HepG2 (cell line): ENCODE measurements at regions not wholly inside any gene's neighbourhood (a gene's known extent, or its start where the extent isn't known, plus 50 kb on each side); places are given as distances from the start of the nearest gene placed in this dataset.

ENCODE experiments used
- ATAC-seq: fragments of 200-7000 bp; cut with Tn5 transposase; 3 replicates; pipeline ENCODE4 v1.9.1; 2020; ENCODE audit warnings: mild to moderate bottlenecking, moderate library complexity
- BruUV-seq: library from RNA; stranded (reverse); fragments of 400-500 nt; replicated peaks from 2 replicates; lab custom pipeline; 2021; lab: Mats Ljungman, UMichigan
- CTCF ChIA-PET: fragments of 300-600 bp; formaldehyde crosslinking; extraction: SDS; loops from one replicate; lab custom pipeline; 2021; ENCODE audit warnings: low total read pairs, inconsistent platforms, low intra/inter-chr PET ratio; lab: Yijun Ruan, JAX
- POLR2A ChIA-PET: fragments of 350-600 bp; sonication (Branson Sonifier 250); formaldehyde crosslinking; loops from one replicate; lab custom pipeline; 2020; ENCODE audit warnings: antibody characterized with exemption, inconsistent platforms; lab: Yijun Ruan, JAX
- DNase-seq: peaks from one replicate; pipeline ENCODE4 v3.0.0-alpha.2; 2015; ENCODE audit warnings: low spot score
- FAIRE-seq: peaks from 3 replicates; lab custom pipeline; 2011; peaks lifted over from hg19 to GRCh38; lab: Jason Lieb, UNC
- H2AFZ ChIP-seq: one replicate; pipeline ENCODE4 v1.6.1; 2011; ENCODE audit warnings: low read length, inconsistent platforms
- H3K27ac ChIP-seq: fragments of 300-600 bp; 3 replicates; pipeline ENCODE4 v1.8.0; 2011; ENCODE audit warnings: mixed run types, mild to moderate bottlenecking, mixed read lengths, low read length, inconsistent platforms; ENCODE audit not compliant: insufficient read depth; ENCODE audit errors: extremely low read length
- H3K27me3 ChIP-seq, 2 experiments: fragments of 200-600 bp in 1 of 2; 2 replicates in 1 of 2; 3 replicates in 1 of 2; pipeline versions ENCODE4 v1.6.0 to v1.8.0; 2011; ENCODE audit warnings: low read length in 2 of 2, mild to moderate bottlenecking in 2 of 2, moderate library complexity in 2 of 2, inconsistent platforms in 1 of 2; ENCODE audit not compliant: insufficient read depth in 2 of 2, control insufficient read depth in 1 of 2
- H3K36me3 ChIP-seq, 2 experiments: fragments of 200-600 bp in 1 of 2; replicated peaks in 1 of 2; 2 replicates in 1 of 2; 3 replicates in 1 of 2; pipeline versions ENCODE4 v1.5.1 to v1.8.0; 2011; ENCODE audit warnings: low read length in 2 of 2, inconsistent platforms in 1 of 2; ENCODE audit not compliant: insufficient read depth in 2 of 2, control insufficient read depth in 1 of 2
- H3K4me1 ChIP-seq: 2 replicates; pipeline ENCODE4 v1.5.1; 2012; ENCODE audit warnings: low read length, inconsistent platforms; ENCODE audit not compliant: insufficient read depth
- H3K4me2 ChIP-seq: 2 replicates; pipeline ENCODE4 v1.6.0; 2011; ENCODE audit warnings: low read depth, low read length, inconsistent platforms
- H3K4me3 ChIP-seq, 3 experiments: fragments of 200-600 bp in 1 of 3; sonication (generic), shearing (Covaris generic) in 1 of 3; replicated peaks in 1 of 3; 2 replicates each; pipeline ENCODE4 v1.5.1; 2011 to 2016; ENCODE audit warnings: low read length in 3 of 3, inconsistent platforms in 2 of 3, low read depth in 2 of 3, mild to moderate bottlenecking in 2 of 3, control low read depth in 1 of 3, mixed read lengths in 1 of 3; ENCODE audit not compliant: insufficient read depth in 1 of 3
- H3K79me2 ChIP-seq: one replicate; pipeline ENCODE4 v1.6.1; 2011; ENCODE audit warnings: low read length, inconsistent platforms; ENCODE audit not compliant: insufficient read depth
- H3K9ac ChIP-seq: 2 replicates; pipeline ENCODE4 v1.6.0; 2011; ENCODE audit warnings: mild to moderate bottlenecking, low read depth, low read length, inconsistent platforms; ENCODE audit not compliant: insufficient read depth
- H3K9me3 ChIP-seq: 2 replicates; pipeline ENCODE4 v1.5.1; 2012; ENCODE audit warnings: mild to moderate bottlenecking, low read length
- H4K20me1 ChIP-seq: 2 replicates; pipeline ENCODE4 v1.6.0; 2011; ENCODE audit warnings: inconsistent platforms, mild to moderate bottlenecking, low read length, moderate library complexity; ENCODE audit not compliant: insufficient read depth
- ARNT2 ChIP-seq: sonication (generic); formaldehyde crosslinking; IDR thresholded peaks from 2 replicates; pipeline ENCODE4 v1.8.0; 2022; ENCODE audit warnings: mild to moderate bottlenecking, low read depth, missing genetic modification reagents, moderate library complexity
- ATF7 ChIP-seq, 2 experiments: fragments of 450-650 bp in 1 of 2; sonication (generic) in 1 of 2; formaldehyde crosslinking in 1 of 2; IDR thresholded peaks; 2 replicates each; pipeline versions ENCODE4 v1.4.0 to v1.6.1; 2016 to 2020; ENCODE audit warnings: antibody characterized with exemption in 1 of 2, mild to moderate bottlenecking in 1 of 2, missing genetic modification reagents in 1 of 2
- HDAC1 ChIP-seq: sonication (generic); formaldehyde crosslinking; IDR thresholded peaks from 2 replicates; pipeline ENCODE4 v1.5.1; 2020; ENCODE audit warnings: mild to moderate bottlenecking, missing genetic modification reagents
- JUNB ChIP-seq: sonication (generic); formaldehyde crosslinking; IDR thresholded peaks from 2 replicates; pipeline ENCODE4 v1.8.0; 2022; ENCODE audit warnings: missing genetic modification reagents, mild to moderate bottlenecking, borderline replicate concordance
- MED8 ChIP-seq: sonication (generic); formaldehyde crosslinking; IDR thresholded peaks from 2 replicates; pipeline ENCODE4 v1.8.1; 2023; ENCODE audit warnings: mild to moderate bottlenecking, missing genetic modification reagents; ENCODE audit not compliant: insufficient replicate concordance
- PTBP1 ChIP-seq: fragments of 200-400 bp; formaldehyde crosslinking; IDR thresholded peaks from 2 replicates; pipeline ENCODE4 v1.6.1; 2018; ENCODE audit warnings: low read length, low read depth; ENCODE audit not compliant: poor library complexity, severe bottlenecking
- SIN3A ChIP-seq: IDR thresholded peaks from 2 replicates; pipeline ENCODE4 v1.6.1; 2011; ENCODE audit warnings: low read depth, mild to moderate bottlenecking, control low read depth, low read length, borderline replicate concordance
- TAF1 ChIP-seq: sonication (generic); formaldehyde crosslinking; IDR thresholded peaks from 2 replicates; pipeline ENCODE4 v1.4.0; 2020; ENCODE audit warnings: missing genetic modification reagents
- ZNF530 ChIP-seq: sonication (generic); formaldehyde crosslinking; IDR thresholded peaks from 2 replicates; pipeline ENCODE4 v1.5.0; 2020; ENCODE audit warnings: low read depth, mild to moderate bottlenecking, missing genetic modification reagents
- ZNF558 ChIP-seq: sonication (generic); formaldehyde crosslinking; IDR thresholded peaks from 2 replicates; pipeline ENCODE4 v1.9.0; 2022; ENCODE audit warnings: mild to moderate bottlenecking, missing genetic modification reagents, borderline replicate concordance
- ZNF703 ChIP-seq: sonication (generic); formaldehyde crosslinking; IDR thresholded peaks from 2 replicates; pipeline ENCODE4 v1.5.1; 2020; ENCODE audit warnings: missing genetic modification reagents, mild to moderate bottlenecking, moderate library complexity, borderline replicate concordance
- in situ Hi-C: cut with HindIII; loops from 2 replicates; pipeline ENCODE4 v1.10.0; 2017; ENCODE audit warnings: low pct_unique_long_range_greater_than_20kb; ENCODE audit not compliant: extremely low pct_ligation_motif_present
- intact Hi-C: fragments of 100-400 bp; cut with micrococcal nuclease; formaldehyde crosslinking; loops from one replicate; pipeline ENCODE4 v1.10.0; 2022; ENCODE audit not compliant: unreplicated experiment

DNA sequence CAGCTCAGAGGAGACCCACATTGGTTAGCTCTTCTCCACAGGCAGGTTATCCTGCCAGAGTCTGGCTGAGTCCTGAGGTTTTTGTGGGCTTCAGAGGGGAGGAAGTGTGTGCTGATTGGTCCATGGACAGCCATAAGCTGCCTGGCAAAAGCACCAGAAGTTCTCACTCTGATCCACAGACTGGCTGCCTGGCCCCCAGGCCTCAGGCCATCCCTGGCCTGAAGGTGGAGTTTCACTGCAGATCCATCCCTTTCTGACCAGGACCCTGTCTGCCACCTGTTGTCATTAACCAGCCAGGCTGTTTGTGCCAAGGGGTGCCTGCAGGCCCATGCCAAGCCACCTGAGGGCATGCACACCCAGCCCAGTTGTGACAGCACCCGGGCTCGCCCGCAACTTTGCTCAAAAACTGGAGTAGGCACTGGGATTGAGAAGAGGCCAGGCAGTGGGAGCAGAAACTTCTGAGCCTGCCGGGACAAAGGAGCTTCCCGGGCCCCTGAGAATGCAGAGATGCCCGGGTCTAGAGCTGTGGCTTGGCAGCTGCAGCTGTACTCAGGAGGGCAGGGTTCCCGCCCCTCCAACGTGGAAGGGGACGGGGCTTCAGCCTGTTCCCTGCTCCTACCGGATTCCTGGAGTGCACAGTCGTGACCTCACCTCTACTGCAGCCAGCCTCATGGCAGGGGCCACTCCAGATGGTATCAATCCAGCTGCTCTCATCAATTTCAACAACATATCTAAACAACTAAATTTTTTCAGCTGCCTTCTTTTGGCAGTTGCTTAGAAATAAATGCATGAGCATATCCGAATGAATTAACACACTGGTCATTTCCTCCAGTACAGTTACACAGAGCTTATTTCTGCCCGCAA is 1277.3 kb downstream of the SLC16A7 start (continued):
- TF ChIP-seq JUNB (CRISPR knock-in tag) (no peak), ARNT2 (CRISPR knock-in tag) (no peak), ZNF703 (CRISPR knock-in tag) (no peak), MED8 (CRISPR knock-in tag) (no peak), HDAC1 (no peak), PTBP1 (no peak), ZNF558 (CRISPR knock-in tag) (no peak), TAF1 (no peak)

- ATAC-seq: no peak
- no peaks in the 10 kb centered on the region for H3K36me3 ChIP-seq
- in situ Hi-C loops (no loop called here), intact Hi-C loops (no loop called here)
- no peaks in the 10 kb centered on the region for H3K79me2 ChIP-seq
- H2AFZ ChIP-seq: no peak overlapping the region
- H3K27ac ChIP-seq: no peak overlapping the region
- H4K20me1 ChIP-seq: no peaks in the 10 kb centered on the region
- no peak overlapping the region for H3K9ac ChIP-seq
- H3K27me3 ChIP-seq: no peaks in the 10 kb centered on the region
- H3K4me2 ChIP-seq: no peak overlapping the region
- TF ChIP-seq ZNF530: no peak
- no peak for TF ChIP-seq SIN3A
- TF ChIP-seq ATF7 (IDR thresholded peaks at IDR 0.05): peak; percentile 65
- no peak for TF ChIP-seq ATF7 (CRISPR knock-in tag; IDR thresholded peaks at IDR 0.05)
- no peaks in the 10 kb centered on the region for H3K4me1 ChIP-seq
- FAIRE-seq: no peak
- DNase-seq: no peak
- CTCF ChIA-PET: no interaction called here
- no peak overlapping the region for H3K4me3 ChIP-seq
- H3K9me3 ChIP-seq: peaks cover 6% of the 10 kb centered on the region; the same call in 1 of the 2 replicates
- BruUV-seq: no TSS peak
- POLR2A ChIA-PET: no interaction called here
These were observed 1278.3 kb downstream of the SLC16A7 start for GRCh38 chr12:60874091-60874490.
